ENCODE measurements at regions not wholly inside any gene's neighbourhood (a gene's known extent, or its start where the extent isn't known, plus 50 kb on each side); places are given as distances from the start of the nearest gene placed in this dataset.

GRCh38 chr17:51389875-51390274 lies 129.5 kb downstream of the UTP18 start:
- TF ChIP-seq CTCF (IDR thresholded peaks at IDR 0.05; ENCODE audit: low read length) (no peak), EZH2 (IDR thresholded peaks at IDR 0.05; ENCODE audit: borderline replicate concordance, low read length) (no peak)
